ENCODE measurements at regions not wholly inside any gene's neighbourhood (a gene's known extent, or its start where the extent isn't known, plus 50 kb on each side); places are given as distances from the start of the nearest gene placed in this dataset.

DNA sequence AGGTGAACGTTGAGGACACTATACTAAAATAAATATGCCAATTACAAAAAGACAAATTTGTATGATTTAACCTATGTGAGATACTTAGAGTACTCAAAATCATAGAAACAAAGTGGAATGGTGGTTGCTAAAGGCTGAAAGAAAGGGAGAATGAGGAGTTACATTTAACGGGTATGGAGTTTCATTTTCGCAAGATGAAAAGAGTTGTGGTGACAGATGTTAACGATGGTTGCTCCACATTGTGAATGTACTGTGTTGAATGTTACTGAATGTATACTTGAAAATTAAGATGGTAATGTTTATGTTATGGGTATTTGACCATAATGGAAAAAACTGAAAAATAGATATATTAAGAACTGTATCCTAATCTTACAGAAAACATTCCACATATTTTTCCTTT lies 51.3 kb upstream of the MOCS2 start:
- no peak for DNase-seq (ENCODE audit: extremely low read depth, low read depth)
- H3K4me3 ChIP-seq (replicated peaks; ENCODE audit: low read depth, low read length), result no peak overlapping the region
- TF ChIP-seq, protein P1, sequence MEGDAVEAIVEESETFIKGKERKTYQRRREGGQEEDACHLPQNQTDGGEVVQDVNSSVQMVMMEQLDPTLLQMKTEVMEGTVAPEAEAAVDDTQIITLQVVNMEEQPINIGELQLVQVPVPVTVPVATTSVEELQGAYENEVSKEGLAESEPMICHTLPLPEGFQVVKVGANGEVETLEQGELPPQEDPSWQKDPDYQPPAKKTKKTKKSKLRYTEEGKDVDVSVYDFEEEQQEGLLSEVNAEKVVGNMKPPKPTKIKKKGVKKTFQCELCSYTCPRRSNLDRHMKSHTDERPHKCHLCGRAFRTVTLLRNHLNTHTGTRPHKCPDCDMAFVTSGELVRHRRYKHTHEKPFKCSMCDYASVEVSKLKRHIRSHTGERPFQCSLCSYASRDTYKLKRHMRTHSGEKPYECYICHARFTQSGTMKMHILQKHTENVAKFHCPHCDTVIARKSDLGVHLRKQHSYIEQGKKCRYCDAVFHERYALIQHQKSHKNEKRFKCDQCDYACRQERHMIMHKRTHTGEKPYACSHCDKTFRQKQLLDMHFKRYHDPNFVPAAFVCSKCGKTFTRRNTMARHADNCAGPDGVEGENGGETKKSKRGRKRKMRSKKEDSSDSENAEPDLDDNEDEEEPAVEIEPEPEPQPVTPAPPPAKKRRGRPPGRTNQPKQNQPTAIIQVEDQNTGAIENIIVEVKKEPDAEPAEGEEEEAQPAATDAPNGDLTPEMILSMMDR (IDR thresholded peaks at IDR 0.05; ENCODE audit: low read depth, low read length, missing control alignments), result no peak

DNA sequence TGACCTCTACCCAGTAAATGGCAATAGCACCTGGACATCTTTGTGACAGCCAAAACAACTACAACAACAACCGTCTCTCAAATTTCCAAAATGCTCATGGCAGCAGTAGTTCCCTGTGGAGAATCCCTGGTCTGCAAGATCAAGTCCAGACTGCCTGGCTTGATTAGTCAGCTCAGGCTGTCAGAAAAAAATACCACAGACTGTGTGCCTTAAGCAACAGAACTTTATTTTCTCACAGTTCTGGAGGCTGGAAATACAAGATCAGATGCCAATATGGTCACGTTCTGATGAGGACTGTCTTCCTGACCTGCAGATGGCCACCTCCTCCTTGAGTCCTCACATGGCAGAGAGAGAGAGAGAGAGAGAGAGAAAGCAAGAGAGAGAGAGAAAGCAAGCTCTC lies 52.3 kb upstream of the MOCS2 start:
- H3K4me3 ChIP-seq (replicated peaks; ENCODE audit: low read depth, low read length), result no peak overlapping the region
- no peak for DNase-seq (ENCODE audit: extremely low read depth, low read depth)
- TF ChIP-seq, protein P1 (IDR thresholded peaks at IDR 0.05; ENCODE audit: low read depth, low read length, missing control alignments), result no peak

DNA sequence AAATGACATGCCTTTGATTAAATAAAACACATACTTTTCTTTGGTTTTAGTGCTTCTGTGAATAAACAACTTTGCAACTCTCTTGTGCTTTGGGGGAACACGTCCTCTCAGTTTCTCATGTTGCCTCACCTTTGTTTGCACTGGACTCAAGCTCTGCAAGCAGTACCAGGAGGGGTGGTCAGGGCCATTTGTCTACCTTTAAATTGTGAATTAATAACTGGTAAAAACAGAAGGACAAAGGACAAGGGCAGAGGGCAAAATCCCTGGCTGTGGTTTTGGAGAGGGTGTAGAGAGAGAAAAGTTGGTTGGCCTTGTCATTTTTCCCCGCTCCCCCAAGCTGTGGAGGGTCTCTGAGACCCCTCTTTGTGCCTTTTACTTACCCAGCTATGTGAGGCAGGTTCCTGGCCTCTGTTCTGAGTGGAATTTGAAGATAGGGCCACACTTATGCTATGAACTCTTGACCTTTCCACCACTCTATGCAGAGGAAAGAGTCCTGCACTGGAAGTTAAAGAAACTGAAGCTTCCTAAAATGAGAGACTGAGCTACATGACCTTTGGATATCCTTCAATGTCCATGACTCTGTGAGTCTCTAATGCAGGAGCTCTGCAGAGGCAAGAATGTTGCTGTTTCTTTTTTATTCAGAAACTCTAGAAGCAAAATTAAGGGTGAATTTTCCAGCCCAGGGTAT lies 55.1 kb upstream of the MOCS2 start:
- TF ChIP-seq, protein P1 (IDR thresholded peaks at IDR 0.05; ENCODE audit: low read depth, low read length, missing control alignments), result no peak
- no peak for DNase-seq (ENCODE audit: extremely low read depth, low read depth)
- no peak overlapping the region for H3K4me3 ChIP-seq (replicated peaks; ENCODE audit: low read depth, low read length)

DNA sequence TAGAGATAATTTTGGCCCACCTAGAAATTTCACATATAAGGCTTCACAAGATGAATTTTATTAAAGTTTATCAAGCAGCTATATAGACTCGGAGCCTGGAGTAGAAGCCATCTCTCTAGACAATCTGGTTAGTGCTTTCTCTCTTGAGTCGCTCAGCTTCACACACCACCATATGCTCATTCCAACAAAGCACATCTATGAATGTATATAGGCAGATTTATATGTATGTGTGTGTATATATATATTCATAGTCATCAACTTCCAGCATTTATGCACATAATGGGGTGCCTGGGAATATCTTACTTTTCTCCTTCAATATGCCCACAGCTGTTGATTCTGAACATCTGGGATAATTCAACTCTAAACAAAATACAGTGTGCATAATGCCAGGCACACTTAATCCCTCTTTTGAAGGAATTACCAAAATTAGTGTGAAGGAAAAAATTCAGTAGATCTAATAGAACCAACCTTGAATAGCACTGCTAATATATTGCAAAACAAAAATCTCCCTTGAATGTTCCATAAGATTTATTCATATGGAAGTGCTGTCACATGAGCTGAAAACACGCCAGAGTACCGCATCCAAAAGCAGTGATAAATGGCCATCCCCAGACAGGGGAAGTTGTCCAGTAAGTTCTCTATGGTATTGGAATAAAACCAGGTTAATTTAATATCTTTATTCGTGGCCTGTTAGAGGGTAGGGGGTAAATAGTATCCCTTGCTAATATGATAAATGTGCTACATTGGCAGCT lies 56.0 kb upstream of the MOCS2 start:
- DNase-seq (ENCODE audit: extremely low read depth, low read depth), result no peak
- TF ChIP-seq, protein P1 (IDR thresholded peaks at IDR 0.05; ENCODE audit: low read depth, low read length, missing control alignments), result no peak
- H3K4me3 ChIP-seq (replicated peaks; ENCODE audit: low read depth, low read length), result no peak overlapping the region

DNA sequence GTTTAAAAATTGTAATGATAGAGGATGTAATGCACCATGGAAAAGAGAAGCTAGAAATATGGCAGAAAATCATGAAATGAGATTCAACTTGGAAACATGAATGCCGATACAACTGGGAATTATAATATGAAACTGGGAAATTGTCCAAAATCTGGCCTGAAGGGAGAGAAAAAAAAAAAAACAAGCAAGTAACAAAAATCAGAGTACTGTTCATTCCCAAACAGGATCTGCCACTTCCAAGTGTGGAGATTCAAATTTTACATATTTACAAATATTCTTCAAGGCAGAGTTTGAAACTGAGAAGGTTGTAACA lies 56.6 kb upstream of the MOCS2 start:
- TF ChIP-seq, protein P1 (IDR thresholded peaks at IDR 0.05; ENCODE audit: low read depth, low read length, missing control alignments), result no peak
- no peak for DNase-seq (ENCODE audit: extremely low read depth, low read depth)
- H3K4me3 ChIP-seq (replicated peaks; ENCODE audit: low read depth, low read length), result no peak overlapping the region

DNA sequence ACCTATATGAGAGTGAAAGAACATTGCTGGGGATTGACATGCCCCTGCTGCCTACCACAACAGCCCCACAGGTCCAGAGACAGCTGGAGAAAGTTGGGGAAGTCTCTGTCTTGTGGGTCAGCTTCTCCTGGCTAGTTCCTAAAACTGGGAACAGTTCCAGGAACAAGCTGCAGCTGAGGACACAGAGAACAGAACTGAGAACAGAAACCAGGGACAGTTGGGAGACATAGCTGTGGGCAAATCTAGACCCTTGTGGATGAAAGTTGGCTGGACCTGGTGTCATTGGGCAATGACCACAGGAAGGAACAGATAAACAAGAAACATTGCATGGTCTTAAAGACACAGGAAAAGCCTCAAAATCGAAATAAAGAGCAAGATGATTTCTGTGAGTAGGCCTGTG lies 58.3 kb upstream of the MOCS2 start:
- TF ChIP-seq, protein P1 (IDR thresholded peaks at IDR 0.05; ENCODE audit: low read depth, low read length, missing control alignments), result no peak
- no peak for DNase-seq (ENCODE audit: extremely low read depth, low read depth)
- no peak overlapping the region for H3K4me3 ChIP-seq (replicated peaks; ENCODE audit: low read depth, low read length)
